GM12878 (cell line): ENCODE measurements at regions not wholly inside any gene's neighbourhood (a gene's known extent, or its start where the extent isn't known, plus 50 kb on each side); places are given as distances from the start of the nearest gene placed in this dataset.

Experiments used
- ATAC-seq: fragments of 200-7000 bp; cut with Tn5 transposase; 3 replicates; pipeline ENCODE4 v1.9.1; 2020; ENCODE audit warnings: mild to moderate bottlenecking, moderate library complexity
- BruUV-seq: library from RNA; stranded (reverse); fragments of 400-500 nt; replicated peaks from 2 replicates; lab custom pipeline; 2021; lab: Mats Ljungman, UMichigan
- CTCF ChIA-PET: fragments of 300-600 bp; sonication (Branson Sonifier 250); formaldehyde crosslinking; extraction: SDS; loops from one replicate; lab custom pipeline; 2021; ENCODE audit warnings: inconsistent platforms; lab: Yijun Ruan, JAX
- POLR2A ChIA-PET: fragments of 350-600 bp; formaldehyde crosslinking; extraction: SDS; loops from one replicate; lab custom pipeline; 2021; ENCODE audit warnings: inconsistent platforms; lab: Charles Lee
- RAD21 ChIA-PET: fragments of 300-600 bp; sonication (Branson Sonifier 250); formaldehyde crosslinking; loops from one replicate; lab custom pipeline; 2023; ENCODE audit warnings: antibody characterized with exemption; ENCODE audit not compliant: unreplicated experiment; lab: Charles Lee
- SMC1A ChIA-PET: fragments of 300-600 bp; sonication (Branson Sonifier 250); formaldehyde crosslinking; loops from one replicate; lab custom pipeline; 2023; ENCODE audit not compliant: unreplicated experiment, uncharacterized antibody; lab: Charles Lee
- DNase-seq: peaks from one replicate; pipeline ENCODE4 v3.0.0-alpha.2; 2011; ENCODE audit warnings: low read depth, low spot score
- FAIRE-seq: peaks from 3 replicates; lab custom pipeline; 2011; peaks lifted over from hg19 to GRCh38; lab: Jason Lieb, UNC
- H2AFZ ChIP-seq: 2 replicates; pipeline ENCODE4 v1.6.0; 2011; ENCODE audit warnings: low read depth, low read length, control low read depth; ENCODE audit not compliant: control insufficient read depth
- H3K27ac ChIP-seq: 2 replicates; pipeline ENCODE4 v1.5.1; 2011; ENCODE audit warnings: control low read depth; ENCODE audit not compliant: control insufficient read depth, insufficient read depth
- H3K27me3 ChIP-seq, 2 experiments: replicated peaks in 1 of 2; 2 replicates each; pipeline versions ENCODE4 v1.6.0 to v1.6.1; 2011; ENCODE audit warnings: low read length in 1 of 2; ENCODE audit not compliant: control insufficient read depth in 2 of 2, insufficient read depth in 2 of 2
- H3K36me3 ChIP-seq, 2 experiments: 2 replicates each; pipeline ENCODE4 v1.5.1; 2011; ENCODE audit warnings: low read length in 1 of 2; ENCODE audit not compliant: control insufficient read depth in 2 of 2, insufficient read depth in 2 of 2
- H3K4me1 ChIP-seq: 2 replicates; pipeline ENCODE4 v1.6.1; 2011; ENCODE audit warnings: mild to moderate bottlenecking, low read length, moderate library complexity, mixed read lengths; ENCODE audit not compliant: control insufficient read depth, insufficient read depth
- H3K4me2 ChIP-seq: 2 replicates; pipeline ENCODE4 v1.6.0; 2011; ENCODE audit warnings: control low read depth; ENCODE audit not compliant: control insufficient read depth, insufficient read depth
- H3K4me3 ChIP-seq: fragments of 200-600 bp; sonication (generic); 2 replicates; pipeline ENCODE4 v1.5.1; 2016
- H3K79me2 ChIP-seq: 2 replicates; pipeline ENCODE4 v1.6.0; 2011; ENCODE audit warnings: low read length; ENCODE audit not compliant: control insufficient read depth, insufficient read depth
- H3K9ac ChIP-seq: 2 replicates; pipeline ENCODE4 v1.8.0; 2011; ENCODE audit warnings: low read length, control low read depth, mixed read lengths; ENCODE audit not compliant: control insufficient read depth, insufficient read depth
- H3K9me3 ChIP-seq: replicated peaks from 3 replicates; pipeline ENCODE4 v1.5.1; 2011; ENCODE audit warnings: mild to moderate bottlenecking, low read length; ENCODE audit not compliant: control insufficient read depth, insufficient read depth
- H4K20me1 ChIP-seq: 2 replicates; pipeline ENCODE4 v1.6.0; 2011; ENCODE audit not compliant: control insufficient read depth, insufficient read depth
- BMI1 ChIP-seq: fragments of 450-650 bp; IDR thresholded peaks from 2 replicates; pipeline ENCODE4 v1.6.1; 2016; ENCODE audit warnings: mild to moderate bottlenecking, moderate library complexity, borderline replicate concordance
- GATAD2B ChIP-seq: fragments of 450-650 bp; conservative IDR thresholded peaks from 2 replicates; pipeline ENCODE4 v1.6.1; 2017; ENCODE audit warnings: low read depth, mild to moderate bottlenecking, moderate library complexity
- HDAC6 ChIP-seq: fragments of 200-600 bp; sonication (generic); IDR thresholded peaks from one replicate; pipeline ENCODE4 v1.8.0; 2017; ENCODE audit warnings: antibody characterized with exemption; ENCODE audit not compliant: unreplicated experiment
- HDGF ChIP-seq: fragments of 450-650 bp; IDR thresholded peaks from 2 replicates; pipeline ENCODE4 v1.6.1; 2016; ENCODE audit warnings: antibody characterized with exemption
- IRF4 ChIP-seq: IDR thresholded peaks from 2 replicates; pipeline ENCODE4 v1.6.1; 2011; ENCODE audit warnings: low read depth, low read length
- JUND ChIP-seq: IDR thresholded peaks from 2 replicates; pipeline ENCODE4 v1.6.1; 2012; ENCODE audit warnings: low read depth, mild to moderate bottlenecking, low read length, improper control_type of control experiment, moderate library complexity
- MXI1 ChIP-seq: fragments of 150-350 bp; IDR thresholded peaks from 2 replicates; pipeline ENCODE4 v1.6.1; 2011; ENCODE audit warnings: low read depth, mild to moderate bottlenecking, inconsistent platforms, low read length, improper control_type of control experiment
- NR2C2 ChIP-seq: IDR thresholded peaks from 2 replicates; pipeline ENCODE4 v1.6.1; 2011; ENCODE audit warnings: borderline replicate concordance, low read depth; ENCODE audit not compliant: control insufficient read depth, insufficient read length
- POU2F2 ChIP-seq: IDR thresholded peaks from 3 replicates; pipeline ENCODE4 v1.6.1; 2011; ENCODE audit warnings: low read depth, mild to moderate bottlenecking, low read length, borderline replicate concordance
- SIX5 ChIP-seq: IDR thresholded peaks from 2 replicates; pipeline ENCODE4 v1.6.1; 2011; ENCODE audit warnings: mild to moderate bottlenecking, low read depth, low read length, moderate library complexity; ENCODE audit not compliant: severe bottlenecking
- ZNF207 ChIP-seq: fragments of 450-650 bp; IDR thresholded peaks from 2 replicates; pipeline ENCODE4 v1.6.1; 2014; ENCODE audit warnings: antibody characterized with exemption, mild to moderate bottlenecking, borderline replicate concordance
- WGBS: methylation state at CpG from one replicate; pipeline ENCODE4 v1.1.6; 2016; ENCODE audit warnings: low lambda C conversion rate; ENCODE audit not compliant: insufficient replicate concordance, insufficient coverage; ENCODE audit errors: missing lambda C conversion rate; 5-methylcytosine and 5-hydroxymethylcytosine counted together
- in situ Hi-C: fragments of 300-500 bp; cut with MboI; formaldehyde crosslinking; loops from 9 replicates; pipeline ENCODE4 v1.14.3; 2018; ENCODE audit warnings: mixed read lengths
- intact Hi-C: fragments of 100-400 bp; cut with micrococcal nuclease; formaldehyde crosslinking; loops from one replicate; pipeline ENCODE4 v1.14.2; 2022; ENCODE audit not compliant: unreplicated experiment
- TF ChIP-seq, protein P1 (sequence below): IDR thresholded peaks from 2 replicates; pipeline ENCODE4 v1.6.1; 2012; ENCODE audit warnings: improper control_type of control experiment, low read depth, low read length; ENCODE audit not compliant: insufficient replicate concordance
- TF ChIP-seq, protein P2 (sequence below): IDR thresholded peaks from 2 replicates; pipeline ENCODE4 v1.6.1; 2011; ENCODE audit warnings: mild to moderate bottlenecking, low read depth, low read length, moderate library complexity; ENCODE audit not compliant: insufficient replicate concordance
- TF ChIP-seq, protein P3 (sequence below): IDR thresholded peaks from 2 replicates; pipeline ENCODE4 v1.6.1; 2012; ENCODE audit warnings: mild to moderate bottlenecking, low read depth, low read length

DNA sequence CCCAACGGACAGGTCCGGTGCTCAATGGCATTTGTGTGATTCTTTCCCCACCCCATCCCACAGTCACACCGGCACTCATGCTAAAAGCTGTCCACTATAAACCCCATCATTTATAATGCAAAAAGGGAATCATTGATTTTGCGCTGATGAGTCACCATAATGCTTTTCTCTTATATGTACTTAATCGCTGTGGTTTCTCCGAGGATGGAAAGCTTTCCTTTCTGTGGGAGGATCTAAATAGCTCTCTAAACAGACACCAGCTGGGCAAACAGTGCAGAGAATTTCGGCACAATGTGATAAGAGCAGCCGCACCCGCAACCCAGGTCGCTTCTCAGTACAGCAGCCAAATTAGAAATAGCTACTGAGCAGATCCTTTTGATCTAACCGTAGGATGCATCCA is 85.6 kb downstream of the SETD4 start (continued):
- TF ChIP-seq, protein P1, sequence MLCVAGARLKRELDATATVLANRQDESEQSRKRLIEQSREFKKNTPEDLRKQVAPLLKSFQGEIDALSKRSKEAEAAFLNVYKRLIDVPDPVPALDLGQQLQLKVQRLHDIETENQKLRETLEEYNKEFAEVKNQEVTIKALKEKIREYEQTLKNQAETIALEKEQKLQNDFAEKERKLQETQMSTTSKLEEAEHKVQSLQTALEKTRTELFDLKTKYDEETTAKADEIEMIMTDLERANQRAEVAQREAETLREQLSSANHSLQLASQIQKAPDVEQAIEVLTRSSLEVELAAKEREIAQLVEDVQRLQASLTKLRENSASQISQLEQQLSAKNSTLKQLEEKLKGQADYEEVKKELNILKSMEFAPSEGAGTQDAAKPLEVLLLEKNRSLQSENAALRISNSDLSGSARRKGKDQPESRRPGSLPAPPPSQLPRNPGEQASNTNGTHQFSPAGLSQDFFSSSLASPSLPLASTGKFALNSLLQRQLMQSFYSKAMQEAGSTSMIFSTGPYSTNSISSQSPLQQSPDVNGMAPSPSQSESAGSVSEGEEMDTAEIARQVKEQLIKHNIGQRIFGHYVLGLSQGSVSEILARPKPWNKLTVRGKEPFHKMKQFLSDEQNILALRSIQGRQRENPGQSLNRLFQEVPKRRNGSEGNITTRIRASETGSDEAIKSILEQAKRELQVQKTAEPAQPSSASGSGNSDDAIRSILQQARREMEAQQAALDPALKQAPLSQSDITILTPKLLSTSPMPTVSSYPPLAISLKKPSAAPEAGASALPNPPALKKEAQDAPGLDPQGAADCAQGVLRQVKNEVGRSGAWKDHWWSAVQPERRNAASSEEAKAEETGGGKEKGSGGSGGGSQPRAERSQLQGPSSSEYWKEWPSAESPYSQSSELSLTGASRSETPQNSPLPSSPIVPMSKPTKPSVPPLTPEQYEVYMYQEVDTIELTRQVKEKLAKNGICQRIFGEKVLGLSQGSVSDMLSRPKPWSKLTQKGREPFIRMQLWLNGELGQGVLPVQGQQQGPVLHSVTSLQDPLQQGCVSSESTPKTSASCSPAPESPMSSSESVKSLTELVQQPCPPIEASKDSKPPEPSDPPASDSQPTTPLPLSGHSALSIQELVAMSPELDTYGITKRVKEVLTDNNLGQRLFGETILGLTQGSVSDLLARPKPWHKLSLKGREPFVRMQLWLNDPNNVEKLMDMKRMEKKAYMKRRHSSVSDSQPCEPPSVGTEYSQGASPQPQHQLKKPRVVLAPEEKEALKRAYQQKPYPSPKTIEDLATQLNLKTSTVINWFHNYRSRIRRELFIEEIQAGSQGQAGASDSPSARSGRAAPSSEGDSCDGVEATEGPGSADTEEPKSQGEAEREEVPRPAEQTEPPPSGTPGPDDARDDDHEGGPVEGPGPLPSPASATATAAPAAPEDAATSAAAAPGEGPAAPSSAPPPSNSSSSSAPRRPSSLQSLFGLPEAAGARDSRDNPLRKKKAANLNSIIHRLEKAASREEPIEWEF = no peak
- TF ChIP-seq GATAD2B = no peak
- no peak for TF ChIP-seq ZNF207
- no peak for TF ChIP-seq BMI1
- no peak for TF ChIP-seq HDGF
- TF ChIP-seq SIX5 = no peak
- no peak for TF ChIP-seq IRF4

DNA sequence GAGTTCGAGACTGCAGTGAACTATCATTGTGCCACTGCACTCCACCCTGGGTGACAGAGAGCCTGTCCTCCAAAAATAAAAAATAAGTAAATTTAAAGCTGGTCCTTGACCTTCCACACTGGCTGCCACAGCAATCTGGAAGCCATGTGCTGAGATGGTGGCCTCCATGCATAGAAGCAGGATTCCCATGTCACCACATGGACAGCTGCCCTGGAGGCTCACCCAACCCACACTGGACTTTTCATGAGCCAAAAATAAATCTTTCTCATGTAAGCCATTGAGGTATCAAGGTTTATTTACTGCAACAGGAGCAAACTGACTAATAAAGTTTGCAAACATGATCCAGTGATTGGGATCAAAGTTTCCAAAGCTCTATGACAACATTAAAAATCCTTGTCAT is 88.5 kb downstream of the SETD4 start:
- DNase-seq (no peak), ATAC-seq (no peak), FAIRE-seq (no peak)
- WGBS = 0% methylated on average over 1 of the region's 1 CpG
- Histone ChIP-seq H3K27me3 (no peaks in the 10 kb centered on the region), H3K4me3 (no peak overlapping the region), H3K27ac (no peak overlapping the region), H3K4me2 (no peak overlapping the region), H4K20me1 (no peaks in the 10 kb centered on the region), H3K9ac (no peak overlapping the region), H2AFZ (no peak overlapping the region), H3K9me3 (no peaks in the 10 kb centered on the region), H3K36me3 (no peaks in the 10 kb centered on the region), H3K79me2 (no peaks in the 10 kb centered on the region), H3K4me1 (no peaks in the 10 kb centered on the region)
- POLR2A ChIA-PET = no interaction called here
- CTCF ChIA-PET = interaction anchor here (1.2 kb wide), 1 partner anchor 140 kb away, joined by 3 read pairs; no protein-coding TSS in a partner anchor
- RAD21 ChIA-PET = no interaction called here
- intact Hi-C loops = no loop called here
- in situ Hi-C loops = no loop called here
- SMC1A ChIA-PET = no interaction called here
- BruUV-seq = no TSS peak
- no peak for TF ChIP-seq POU2F2
- TF ChIP-seq, protein P2, sequence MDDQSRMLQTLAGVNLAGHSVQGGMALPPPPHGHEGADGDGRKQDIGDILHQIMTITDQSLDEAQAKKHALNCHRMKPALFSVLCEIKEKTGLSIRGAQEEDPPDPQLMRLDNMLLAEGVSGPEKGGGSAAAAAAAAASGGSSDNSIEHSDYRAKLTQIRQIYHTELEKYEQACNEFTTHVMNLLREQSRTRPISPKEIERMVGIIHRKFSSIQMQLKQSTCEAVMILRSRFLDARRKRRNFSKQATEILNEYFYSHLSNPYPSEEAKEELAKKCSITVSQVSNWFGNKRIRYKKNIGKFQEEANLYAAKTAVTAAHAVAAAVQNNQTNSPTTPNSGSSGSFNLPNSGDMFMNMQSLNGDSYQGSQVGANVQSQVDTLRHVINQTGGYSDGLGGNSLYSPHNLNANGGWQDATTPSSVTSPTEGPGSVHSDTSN = no peak
- TF ChIP-seq, protein P3, sequence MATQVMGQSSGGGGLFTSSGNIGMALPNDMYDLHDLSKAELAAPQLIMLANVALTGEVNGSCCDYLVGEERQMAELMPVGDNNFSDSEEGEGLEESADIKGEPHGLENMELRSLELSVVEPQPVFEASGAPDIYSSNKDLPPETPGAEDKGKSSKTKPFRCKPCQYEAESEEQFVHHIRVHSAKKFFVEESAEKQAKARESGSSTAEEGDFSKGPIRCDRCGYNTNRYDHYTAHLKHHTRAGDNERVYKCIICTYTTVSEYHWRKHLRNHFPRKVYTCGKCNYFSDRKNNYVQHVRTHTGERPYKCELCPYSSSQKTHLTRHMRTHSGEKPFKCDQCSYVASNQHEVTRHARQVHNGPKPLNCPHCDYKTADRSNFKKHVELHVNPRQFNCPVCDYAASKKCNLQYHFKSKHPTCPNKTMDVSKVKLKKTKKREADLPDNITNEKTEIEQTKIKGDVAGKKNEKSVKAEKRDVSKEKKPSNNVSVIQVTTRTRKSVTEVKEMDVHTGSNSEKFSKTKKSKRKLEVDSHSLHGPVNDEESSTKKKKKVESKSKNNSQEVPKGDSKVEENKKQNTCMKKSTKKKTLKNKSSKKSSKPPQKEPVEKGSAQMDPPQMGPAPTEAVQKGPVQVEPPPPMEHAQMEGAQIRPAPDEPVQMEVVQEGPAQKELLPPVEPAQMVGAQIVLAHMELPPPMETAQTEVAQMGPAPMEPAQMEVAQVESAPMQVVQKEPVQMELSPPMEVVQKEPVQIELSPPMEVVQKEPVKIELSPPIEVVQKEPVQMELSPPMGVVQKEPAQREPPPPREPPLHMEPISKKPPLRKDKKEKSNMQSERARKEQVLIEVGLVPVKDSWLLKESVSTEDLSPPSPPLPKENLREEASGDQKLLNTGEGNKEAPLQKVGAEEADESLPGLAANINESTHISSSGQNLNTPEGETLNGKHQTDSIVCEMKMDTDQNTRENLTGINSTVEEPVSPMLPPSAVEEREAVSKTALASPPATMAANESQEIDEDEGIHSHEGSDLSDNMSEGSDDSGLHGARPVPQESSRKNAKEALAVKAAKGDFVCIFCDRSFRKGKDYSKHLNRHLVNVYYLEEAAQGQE = no peak
- TF ChIP-seq NR2C2 = no peak
- TF ChIP-seq IRF4 = no peak
- no peak for TF ChIP-seq JUND
- TF ChIP-seq HDAC6 = no peak
- TF ChIP-seq MXI1 = no peak
